ENCODE measurements at regions not wholly inside any gene's neighbourhood (a gene's known extent, or its start where the extent isn't known, plus 50 kb on each side); places are given as distances from the start of the nearest gene placed in this dataset.
"Not testable (repeated sequence)": the region's sequence is repeated elsewhere in the genome, so short reads cannot be mapped to it uniquely, and the experiment has no call there.

- TF ChIP-seq CTCF (IDR thresholded peaks at IDR 0.05) = no peak
- ATAC-seq = no peak
- peaks cover 9% of the 10 kb centered on the region for H3K4me1 ChIP-seq (ENCODE audit: low read depth)
- no peaks in the 10 kb centered on the region for H3K36me3 ChIP-seq (ENCODE audit: low read depth)
- H3K4me3 ChIP-seq = no peak overlapping the region
- intact Hi-C loops (cut with DNase I, micrococcal nuclease) = no loop called here
- H3K9me3 ChIP-seq = no peaks in the 10 kb centered on the region
- DNase-seq = no peak
These were observed 128.6 kb downstream of the RGPD3 start for GRCh38 chr2:106339609-106340008.

GRCh38 chr2:106339132-106339531, 129.1 kb downstream of the RGPD3 start:
- no peaks in the 10 kb centered on the region for H3K9me3 ChIP-seq
- intact Hi-C loops (cut with DNase I, micrococcal nuclease) = no loop called here
- H3K36me3 ChIP-seq (ENCODE audit: low read depth) = no peaks in the 10 kb centered on the region
- no peak overlapping the region for H3K4me3 ChIP-seq
- no peak for ATAC-seq
- H3K4me1 ChIP-seq (ENCODE audit: low read depth) = peaks cover 9% of the 10 kb centered on the region
- no peak for TF ChIP-seq CTCF (IDR thresholded peaks at IDR 0.05)
- DNase-seq = no peak

- DNase-seq (no peak), ATAC-seq (no peak)
- Histone ChIP-seq H3K4me3 (no peak overlapping the region), H3K9me3 (no peaks in the 10 kb centered on the region), H3K4me1 (ENCODE audit: low read depth) (peaks cover 9% of the 10 kb centered on the region), H3K36me3 (ENCODE audit: low read depth) (no peaks in the 10 kb centered on the region)
- no peak for TF ChIP-seq CTCF (IDR thresholded peaks at IDR 0.05)
- intact Hi-C loops (cut with DNase I, micrococcal nuclease) = no loop called here
These were observed 130.2 kb downstream of the RGPD3 start for GRCh38 chr2:106338043-106338442.

GRCh38 chr2:106336737-106337136, 131.5 kb downstream of the RGPD3 start:
- H3K9me3 ChIP-seq = no peaks in the 10 kb centered on the region
- H3K4me3 ChIP-seq = no peak overlapping the region
- H3K36me3 ChIP-seq (ENCODE audit: low read depth) = no peaks in the 10 kb centered on the region
- ATAC-seq (no peak), DNase-seq (no peak)
- intact Hi-C loops (cut with DNase I, micrococcal nuclease) = no loop called here
- TF ChIP-seq CTCF (IDR thresholded peaks at IDR 0.05) = no peak
- H3K4me1 ChIP-seq (ENCODE audit: low read depth) = no peaks in the 10 kb centered on the region

GRCh38 chr2:106336108-106336507, 132.1 kb downstream of the RGPD3 start:
- DNase-seq (no peak), ATAC-seq (no peak)
- Histone ChIP-seq H3K4me3 (no peak overlapping the region), H3K36me3 (ENCODE audit: low read depth) (no peaks in the 10 kb centered on the region), H3K9me3 (no peaks in the 10 kb centered on the region), H3K4me1 (ENCODE audit: low read depth) (no peaks in the 10 kb centered on the region)
- TF ChIP-seq CTCF (IDR thresholded peaks at IDR 0.05) = no peak
- intact Hi-C loops (cut with DNase I, micrococcal nuclease) = no loop called here

- Histone ChIP-seq H3K9me3 (no peaks in the 10 kb centered on the region), H3K4me1 (ENCODE audit: low read depth) (no peaks in the 10 kb centered on the region), H3K36me3 (ENCODE audit: low read depth) (no peaks in the 10 kb centered on the region), H3K4me3 (no peak overlapping the region)
- DNase-seq = no peak
- intact Hi-C loops (cut with DNase I, micrococcal nuclease) = no loop called here
- no peak for TF ChIP-seq CTCF (IDR thresholded peaks at IDR 0.05)
- ATAC-seq = no peak
These were observed 133.4 kb downstream of the RGPD3 start for GRCh38 chr2:106334802-106335201.

- H3K4me1 ChIP-seq (ENCODE audit: low read depth); H3K36me3 ChIP-seq (ENCODE audit: low read depth); H3K9me3 ChIP-seq; ATAC-seq; intact Hi-C loops (cut with DNase I, micrococcal nuclease); H3K4me3 ChIP-seq; DNase-seq: not testable (repeated sequence)
These were observed 134.8 kb downstream of the RGPD3 start for GRCh38 chr2:106333253-106333873.

Measured in mucosa of descending colon (tissue), 3 donors.